ENCODE measurements at regions not wholly inside any gene's neighbourhood (a gene's known extent, or its start where the extent isn't known, plus 50 kb on each side); places are given as distances from the start of the nearest gene placed in this dataset.

DNA sequence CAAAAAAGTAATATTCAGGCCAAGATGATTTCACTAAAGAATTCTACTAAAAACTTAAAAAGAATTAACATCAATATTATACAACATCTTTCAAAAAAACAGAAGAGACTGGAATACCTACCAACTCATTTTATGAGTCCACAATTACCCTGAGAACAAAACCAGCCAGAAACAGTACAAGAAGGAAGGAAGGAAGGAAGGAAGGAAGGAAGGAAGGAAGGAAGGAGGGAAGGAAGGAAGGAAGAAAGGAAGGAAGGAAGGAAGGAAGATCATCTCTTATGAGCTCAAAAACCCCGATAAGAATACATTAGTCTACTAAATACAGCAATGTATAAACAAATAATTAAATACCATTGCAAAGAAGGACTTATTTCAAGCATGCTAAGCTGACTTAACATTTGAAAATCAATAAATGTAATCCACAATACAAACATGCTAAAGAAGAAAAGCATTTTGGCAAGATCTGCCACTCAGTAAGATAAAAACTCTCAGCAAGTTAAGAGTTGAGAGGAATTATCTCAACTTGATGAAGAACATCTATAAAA, 149.9 kb upstream of the RGS18 start:
- TF ChIP-seq, protein P1, sequence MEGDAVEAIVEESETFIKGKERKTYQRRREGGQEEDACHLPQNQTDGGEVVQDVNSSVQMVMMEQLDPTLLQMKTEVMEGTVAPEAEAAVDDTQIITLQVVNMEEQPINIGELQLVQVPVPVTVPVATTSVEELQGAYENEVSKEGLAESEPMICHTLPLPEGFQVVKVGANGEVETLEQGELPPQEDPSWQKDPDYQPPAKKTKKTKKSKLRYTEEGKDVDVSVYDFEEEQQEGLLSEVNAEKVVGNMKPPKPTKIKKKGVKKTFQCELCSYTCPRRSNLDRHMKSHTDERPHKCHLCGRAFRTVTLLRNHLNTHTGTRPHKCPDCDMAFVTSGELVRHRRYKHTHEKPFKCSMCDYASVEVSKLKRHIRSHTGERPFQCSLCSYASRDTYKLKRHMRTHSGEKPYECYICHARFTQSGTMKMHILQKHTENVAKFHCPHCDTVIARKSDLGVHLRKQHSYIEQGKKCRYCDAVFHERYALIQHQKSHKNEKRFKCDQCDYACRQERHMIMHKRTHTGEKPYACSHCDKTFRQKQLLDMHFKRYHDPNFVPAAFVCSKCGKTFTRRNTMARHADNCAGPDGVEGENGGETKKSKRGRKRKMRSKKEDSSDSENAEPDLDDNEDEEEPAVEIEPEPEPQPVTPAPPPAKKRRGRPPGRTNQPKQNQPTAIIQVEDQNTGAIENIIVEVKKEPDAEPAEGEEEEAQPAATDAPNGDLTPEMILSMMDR (IDR thresholded peaks at IDR 0.05): no peak
- TF ChIP-seq POLR2A (IDR thresholded peaks at IDR 0.05): no peak

Data from upper lobe of left lung (tissue), 4 donors.